GM12892 (cell line): ENCODE measurements at regions not wholly inside any gene's neighbourhood (a gene's known extent, or its start where the extent isn't known, plus 50 kb on each side); places are given as distances from the start of the nearest gene placed in this dataset.
A peak's percentile ranks its signal among the peaks of the same experiment; 100 is the strongest.
"Not testable (repeated sequence)": the region's sequence is repeated elsewhere in the genome, so short reads cannot be mapped to it uniquely, and the experiment has no call there.

Experiments used
- DNase-seq: peaks from one replicate; pipeline ENCODE4 v3.0.0; 2011; ENCODE audit not compliant: insufficient read length
- FAIRE-seq: peaks from 2 replicates; lab custom pipeline; 2011; peaks lifted over from hg19 to GRCh38; lab: Jason Lieb, UNC
- POLR2A ChIP-seq: IDR thresholded peaks from 2 replicates; pipeline ENCODE4 v1.6.1; 2011; ENCODE audit warnings: low read depth, low read length, control low read depth
- POLR2AphosphoS5 ChIP-seq: IDR thresholded peaks from 2 replicates; pipeline ENCODE4 v1.6.1; 2011; ENCODE audit warnings: low read depth, low read length, control low read depth
- TAF1 ChIP-seq: IDR thresholded peaks from 2 replicates; pipeline ENCODE4 v1.6.1; 2011; ENCODE audit warnings: low read depth, mild to moderate bottlenecking, control low read depth, low read length, borderline replicate concordance

GRCh38 chr6:27550692-27551091, 77.8 kb upstream of the ZNF184 start:
- FAIRE-seq: no peak
- TF ChIP-seq POLR2AphosphoS5: no peak
- TF ChIP-seq TAF1: no peak
- TF ChIP-seq POLR2A: no peak
- no peak for DNase-seq

DNA sequence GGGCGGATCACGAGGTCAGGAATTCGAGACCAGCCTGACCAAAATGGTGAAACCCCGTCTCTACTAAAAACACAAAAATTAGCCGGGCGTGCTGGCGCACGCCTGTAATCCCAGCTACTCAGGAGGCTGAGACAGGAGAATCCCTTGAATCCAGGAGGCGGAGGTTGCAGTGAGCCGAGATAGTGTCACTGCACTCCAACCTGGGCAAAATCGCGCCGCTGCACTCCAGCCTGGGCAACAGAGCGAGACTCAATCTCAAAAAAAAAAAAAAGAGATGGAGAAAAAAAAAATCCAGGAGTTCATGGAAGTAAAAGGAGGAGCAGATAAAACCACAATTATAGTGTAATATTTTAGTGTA, 76.3 kb upstream of the ZNF184 start:
- DNase-seq, FAIRE-seq: not testable (repeated sequence)

DNA sequence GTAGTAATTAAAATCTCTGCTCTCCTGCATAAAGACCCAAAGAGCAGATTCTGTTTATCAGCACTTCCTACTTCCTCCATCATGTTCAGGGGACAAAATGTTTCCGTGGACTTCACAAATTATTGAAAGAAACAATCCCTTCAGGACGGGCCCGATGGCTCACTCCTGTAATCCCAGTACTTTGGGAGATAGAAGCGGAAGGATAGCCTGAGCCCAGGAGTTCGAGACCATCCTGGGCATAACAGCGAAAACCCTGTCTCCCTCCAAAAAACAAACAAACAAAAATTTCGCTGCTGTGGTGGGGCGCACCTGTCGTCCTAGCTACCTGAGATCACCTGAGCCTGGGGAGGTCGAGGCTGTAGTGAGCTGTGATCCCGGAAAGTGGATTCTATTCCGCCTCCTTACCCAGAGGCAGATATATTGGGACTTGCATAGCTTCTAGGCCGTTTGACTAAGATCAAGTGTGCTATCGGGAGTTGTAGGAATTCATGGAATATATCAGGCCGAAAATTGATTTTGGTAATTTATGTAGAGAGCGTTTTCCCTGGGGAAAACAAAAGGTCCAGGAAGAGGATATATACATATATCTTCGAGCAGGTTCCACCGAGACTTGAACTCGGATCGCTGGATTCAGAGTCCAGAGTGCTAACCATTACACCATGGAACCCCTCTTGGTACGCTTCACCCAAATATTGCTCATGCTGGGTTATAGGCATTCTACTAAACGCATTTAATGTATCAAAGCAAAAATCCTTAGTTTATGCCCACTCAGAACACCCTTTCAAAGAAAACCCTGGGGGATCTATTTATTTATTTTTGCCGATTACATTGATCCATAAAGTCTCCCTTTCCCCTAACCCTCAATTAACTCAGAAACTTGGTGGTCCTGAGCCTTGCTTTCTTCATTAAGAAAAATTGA, 74.5 kb upstream of the ZNF184 start:
- no peak for FAIRE-seq
- DNase-seq: no peak
- TF ChIP-seq POLR2A (no peak), POLR2AphosphoS5 (no peak), TAF1 (no peak)

- no peak for TF ChIP-seq POLR2A
- FAIRE-seq: no peak
Observed at GRCh38 chr6:27546522-27546921, 73.6 kb upstream of the ZNF184 start.

DNA sequence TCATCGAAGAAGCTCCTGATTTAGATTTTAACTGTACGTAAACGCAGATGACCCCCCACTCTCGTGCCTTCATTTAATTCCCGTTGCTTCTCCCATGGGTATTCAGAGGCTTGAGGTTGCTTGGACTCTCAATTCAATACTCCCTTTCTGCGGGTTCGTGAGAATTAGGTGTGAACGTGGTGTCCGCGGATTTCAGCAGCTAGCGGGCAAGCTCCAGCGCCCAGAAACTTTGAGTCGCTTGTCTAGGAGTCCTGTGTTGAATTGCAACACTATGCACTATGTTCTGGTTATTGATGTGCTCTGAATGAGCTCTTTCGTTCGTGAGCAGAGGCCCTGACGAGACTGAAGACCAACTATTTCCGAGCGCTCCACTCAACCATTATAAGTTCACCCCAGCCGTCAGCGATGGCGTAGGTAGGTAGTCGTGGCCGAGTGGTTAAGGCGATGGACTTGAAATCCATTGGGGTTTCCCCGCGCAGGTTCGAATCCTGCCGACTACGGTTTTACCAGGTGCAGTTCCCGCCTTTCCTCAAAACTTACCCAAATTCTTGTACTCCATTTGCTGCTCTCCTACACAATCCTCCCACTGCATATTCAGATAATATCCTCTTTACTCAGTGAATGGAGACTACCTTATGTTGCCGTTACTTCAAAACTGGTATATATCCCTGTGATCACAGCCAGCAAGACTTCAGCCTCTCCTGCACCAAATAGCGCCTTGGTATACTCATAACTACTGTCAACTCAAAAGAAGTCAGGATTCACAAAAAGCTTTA, 72.6 kb upstream of the ZNF184 start:
- TF ChIP-seq POLR2A (no peak), POLR2AphosphoS5 (no peak), TAF1 (no peak)
- DNase-seq: no peak
- peak; percentile 21 for FAIRE-seq

More at GRCh38 chr6:27546522-27546921, 73.6 kb upstream of the ZNF184 start:
- no peak for DNase-seq

- TF ChIP-seq POLR2A (no peak), TAF1 (no peak), POLR2AphosphoS5 (no peak)
- FAIRE-seq (no peak), DNase-seq (no peak)
Observed at GRCh38 chr6:27544612-27545260, 71.8 kb upstream of the ZNF184 start.

DNA sequence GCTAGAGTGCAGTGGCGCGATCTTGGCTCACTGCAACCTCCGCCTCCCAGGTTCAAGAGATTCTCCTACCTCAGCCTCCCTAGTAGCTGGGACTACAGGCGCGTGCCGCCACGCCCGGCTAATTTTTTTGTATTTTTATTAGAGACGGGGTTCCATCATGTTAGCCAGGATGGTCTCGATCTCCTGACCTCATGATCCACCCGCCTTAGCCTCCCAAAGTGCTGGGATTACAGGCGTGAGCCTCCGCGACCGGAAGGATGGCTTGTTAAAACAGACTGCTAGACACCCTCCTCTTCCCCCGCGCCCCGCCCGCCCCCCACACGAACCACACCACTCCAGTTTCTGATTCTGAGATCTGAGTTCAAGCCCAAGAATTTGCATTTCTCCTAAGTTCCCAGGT, 71.2 kb upstream of the ZNF184 start:
- not testable (repeated sequence) for DNase-seq, FAIRE-seq

DNA sequence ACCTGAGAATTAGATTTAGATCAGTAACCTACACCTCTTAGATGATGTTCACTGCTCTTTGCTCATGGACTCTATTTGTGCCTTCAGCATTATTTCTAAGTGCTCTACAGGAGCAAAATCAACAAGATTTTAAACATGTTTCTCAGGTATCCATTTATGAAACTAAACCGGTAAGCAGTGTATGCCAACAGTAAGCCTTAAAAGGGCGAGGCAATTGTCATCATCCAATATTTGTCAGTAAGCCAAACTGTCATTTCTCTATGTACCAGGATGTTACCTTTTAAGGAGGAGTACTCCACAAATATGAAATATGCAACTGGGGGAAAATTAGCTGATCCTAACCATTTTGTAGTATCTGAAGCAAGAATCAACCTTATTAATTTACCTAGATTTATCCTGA, 69.6 kb upstream of the ZNF184 start:
- no peak for DNase-seq
- no peak for FAIRE-seq
- TF ChIP-seq POLR2AphosphoS5: no peak
- no peak for TF ChIP-seq POLR2A
- no peak for TF ChIP-seq TAF1

DNA sequence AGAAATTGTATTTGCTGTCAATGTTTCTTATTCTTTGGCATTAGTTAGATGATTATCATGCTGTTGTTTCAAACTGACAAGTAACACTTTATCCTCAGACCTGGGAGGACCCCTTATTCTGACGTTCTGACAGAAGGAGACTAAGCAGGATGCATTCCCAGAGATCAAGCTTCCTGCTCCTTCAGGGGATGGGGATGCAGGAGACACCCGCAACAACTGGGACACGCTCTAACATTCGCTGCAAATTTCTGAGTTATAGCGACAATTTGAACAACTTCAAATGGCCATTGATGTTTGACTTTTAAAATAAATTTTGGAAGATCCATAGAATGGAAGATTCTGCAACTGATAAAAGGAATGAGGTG, 69.0 kb upstream of the ZNF184 start:
- DNase-seq (no peak), FAIRE-seq (no peak)
- no peak for TF ChIP-seq POLR2A
- TF ChIP-seq TAF1: no peak
- TF ChIP-seq POLR2AphosphoS5: no peak

GRCh38 chr6:27541212-27541932, 68.5 kb upstream of the ZNF184 start:
- TF ChIP-seq TAF1: no peak
- TF ChIP-seq POLR2A: no peak
- TF ChIP-seq POLR2AphosphoS5: no peak
- FAIRE-seq: no peak
- DNase-seq: no peak

- FAIRE-seq (no peak), DNase-seq (no peak)
- TF ChIP-seq POLR2AphosphoS5 (no peak), POLR2A (no peak), TAF1 (no peak)
Observed at GRCh38 chr6:27539551-27539950, 66.6 kb upstream of the ZNF184 start.

GRCh38 chr6:27532820-27533538, 60.1 kb upstream of the ZNF184 start:
- DNase-seq (no peak), FAIRE-seq (no peak)
- no peak for TF ChIP-seq POLR2AphosphoS5
- TF ChIP-seq TAF1: no peak
- TF ChIP-seq POLR2A: no peak
